Cardiac septum (tissue), 1 donor: ENCODE measurements at regions not wholly inside any gene's neighbourhood (a gene's known extent, or its start where the extent isn't known, plus 50 kb on each side); places are given as distances from the start of the nearest gene placed in this dataset.

ENCODE experiments used
- DNase-seq: peaks from one replicate; pipeline ENCODE4 v3.0.0-alpha.2; 2020; ENCODE audit warnings: low spot score
- intact Hi-C: fragments of 100-400 bp; cut with DNase I; formaldehyde crosslinking; loops from one replicate; pipeline ENCODE4 v1.14.0; 2022
- donor health status: DM: no; HTN: no; CAD: no.

- intact Hi-C loops, result no loop called here
- peak; percentile 80 for DNase-seq
Measured at GRCh38 chr11:115784796-115785521, 280.7 kb upstream of the CADM1 start.

DNA sequence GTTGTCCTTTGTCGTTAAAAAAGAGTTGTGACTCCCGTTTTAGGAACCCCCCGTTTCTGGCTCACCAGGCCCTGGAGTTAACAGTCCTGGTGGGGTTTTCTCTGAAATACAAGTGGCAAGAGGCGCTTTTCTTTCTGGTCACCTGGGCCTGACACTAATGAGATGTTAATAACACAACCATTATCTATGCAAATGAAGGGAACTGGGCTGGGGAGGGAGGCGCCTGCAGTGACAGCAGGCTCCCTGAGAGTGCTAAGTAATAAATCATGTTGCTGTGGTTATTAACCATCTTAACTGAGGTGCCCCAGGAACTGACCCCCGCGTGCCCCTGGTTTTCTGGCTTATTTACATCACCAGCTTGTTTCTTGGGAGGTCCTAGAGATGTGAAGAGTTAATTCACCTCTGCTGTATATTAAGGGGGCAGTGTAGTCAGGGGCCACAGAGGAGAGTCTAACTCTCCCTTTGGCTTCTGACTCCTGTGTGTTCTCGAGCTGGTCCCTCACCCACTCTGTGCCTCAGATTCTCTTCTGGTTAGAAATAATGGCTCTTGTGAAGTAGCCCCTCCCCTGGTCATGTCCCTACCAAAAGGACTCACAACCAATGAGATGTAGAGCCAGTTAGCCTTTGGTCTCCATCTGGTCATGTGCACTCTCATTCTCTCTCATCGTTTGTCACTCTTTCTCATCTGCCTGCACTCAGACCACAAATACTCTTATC lies 276.6 kb upstream of the CADM1 start:
- intact Hi-C loops, result no loop called here

GRCh38 chr11:115778928-115779650 lies 274.9 kb upstream of the CADM1 start:
- no peak for DNase-seq
- intact Hi-C loops, result no loop called here

More for the DNA sequence above, 276.6 kb upstream of the CADM1 start:
- DNase-seq, result no peak

GRCh38 chr11:115776916-115777315 lies 272.7 kb upstream of the CADM1 start:
- intact Hi-C loops, result no loop called here

GRCh38 chr11:115775846-115776245 lies 271.6 kb upstream of the CADM1 start:
- DNase-seq, result no peak
- intact Hi-C loops, result no loop called here

More at GRCh38 chr11:115776916-115777315, 272.7 kb upstream of the CADM1 start:
- no peak for DNase-seq

GRCh38 chr11:115774756-115775155 lies 270.5 kb upstream of the CADM1 start:
- intact Hi-C loops, result no loop called here
- DNase-seq, result no peak

GRCh38 chr11:115769891-115770290 lies 265.7 kb upstream of the CADM1 start:
- DNase-seq, result no peak
- intact Hi-C loops, result no loop called here

GRCh38 chr11:115767883-115768282 lies 263.7 kb upstream of the CADM1 start:
- intact Hi-C loops, result no loop called here
- DNase-seq, result no peak

DNA sequence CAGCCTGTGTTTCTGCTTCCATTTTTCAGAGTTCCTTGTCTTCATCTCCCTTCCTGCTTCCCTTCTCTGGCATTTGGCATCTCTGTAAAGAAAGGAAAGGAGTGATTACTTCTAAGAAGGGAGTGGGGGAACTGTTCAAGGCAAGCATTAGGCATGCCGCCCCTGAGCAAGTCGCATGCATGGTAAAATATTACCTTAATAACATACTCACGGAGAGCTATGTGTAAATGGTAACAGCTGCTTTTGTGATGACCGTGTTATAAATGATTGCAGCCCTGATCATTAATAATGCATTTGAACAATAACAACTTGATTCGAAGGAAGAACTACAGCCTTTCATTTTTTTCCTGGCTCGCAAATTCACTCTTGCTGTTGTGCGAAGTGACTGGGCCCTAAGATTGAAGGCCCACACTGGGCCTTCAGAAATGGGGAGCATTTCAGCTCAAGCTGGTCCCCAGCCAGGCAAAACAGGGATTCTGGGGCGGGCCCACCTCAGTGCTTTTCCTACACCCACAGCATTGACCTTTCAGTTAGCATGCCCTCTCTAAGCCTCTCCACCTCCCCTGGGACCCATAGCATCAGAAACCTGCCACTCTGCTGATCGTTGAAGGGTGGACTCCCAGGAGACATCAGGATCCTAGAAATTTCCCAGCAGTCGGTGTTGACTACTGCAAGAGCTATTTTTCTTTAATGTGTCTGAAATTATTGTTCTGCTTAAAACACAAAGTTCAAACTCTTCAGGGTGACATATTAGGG lies 263.0 kb upstream of the CADM1 start:
- DNase-seq, result no peak
- intact Hi-C loops, result no loop called here

GRCh38 chr11:115766561-115766960 lies 262.3 kb upstream of the CADM1 start:
- no peak for DNase-seq
- intact Hi-C loops, result no loop called here

- no peak for DNase-seq
- intact Hi-C loops, result no loop called here
Measured at GRCh38 chr11:115765803-115766239, 261.6 kb upstream of the CADM1 start.

DNA sequence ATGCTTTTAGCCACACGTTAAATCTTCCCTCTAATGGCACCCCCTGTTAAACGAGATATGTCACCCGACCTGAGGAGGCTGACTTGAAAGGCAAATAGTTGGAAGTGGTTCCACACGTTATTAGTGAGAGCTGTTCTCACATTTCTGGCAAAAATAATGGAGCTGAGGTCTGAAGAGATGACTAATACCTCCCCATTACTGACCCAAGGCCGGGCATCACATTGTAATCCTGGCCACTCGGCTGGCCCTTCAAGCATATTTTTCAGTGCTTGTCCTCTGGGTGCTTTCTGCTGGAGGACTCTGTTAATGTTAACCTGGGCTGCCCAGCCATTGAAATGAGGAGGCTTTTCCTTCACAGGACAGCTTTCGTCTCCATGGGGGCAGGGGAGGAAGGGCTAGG lies 260.0 kb upstream of the CADM1 start:
- intact Hi-C loops, result no loop called here
- DNase-seq, result no peak

GRCh38 chr11:115761817-115762216 lies 257.6 kb upstream of the CADM1 start:
- intact Hi-C loops, result no loop called here
- DNase-seq, result no peak

DNA sequence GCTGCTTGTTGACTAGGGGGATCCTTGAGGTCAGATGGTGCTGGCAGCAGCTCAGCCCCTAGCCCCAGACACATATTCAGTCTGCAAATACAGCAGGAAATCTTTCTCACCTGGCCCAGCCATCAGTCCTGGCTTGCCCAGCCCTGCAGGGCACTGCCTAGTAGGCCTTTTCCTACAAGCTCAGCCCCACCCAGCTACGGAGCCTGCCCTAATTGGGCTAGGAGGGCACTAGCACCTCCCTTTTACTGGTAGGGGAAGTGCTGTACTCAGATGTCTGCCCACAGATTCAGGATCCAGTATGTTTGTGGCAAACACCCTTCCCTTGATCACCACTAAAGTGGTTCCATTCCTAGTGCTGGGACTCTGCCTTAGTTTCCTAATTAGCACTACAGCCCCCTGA lies 257.1 kb upstream of the CADM1 start:
- no peak for DNase-seq
- intact Hi-C loops, result no loop called here

DNA sequence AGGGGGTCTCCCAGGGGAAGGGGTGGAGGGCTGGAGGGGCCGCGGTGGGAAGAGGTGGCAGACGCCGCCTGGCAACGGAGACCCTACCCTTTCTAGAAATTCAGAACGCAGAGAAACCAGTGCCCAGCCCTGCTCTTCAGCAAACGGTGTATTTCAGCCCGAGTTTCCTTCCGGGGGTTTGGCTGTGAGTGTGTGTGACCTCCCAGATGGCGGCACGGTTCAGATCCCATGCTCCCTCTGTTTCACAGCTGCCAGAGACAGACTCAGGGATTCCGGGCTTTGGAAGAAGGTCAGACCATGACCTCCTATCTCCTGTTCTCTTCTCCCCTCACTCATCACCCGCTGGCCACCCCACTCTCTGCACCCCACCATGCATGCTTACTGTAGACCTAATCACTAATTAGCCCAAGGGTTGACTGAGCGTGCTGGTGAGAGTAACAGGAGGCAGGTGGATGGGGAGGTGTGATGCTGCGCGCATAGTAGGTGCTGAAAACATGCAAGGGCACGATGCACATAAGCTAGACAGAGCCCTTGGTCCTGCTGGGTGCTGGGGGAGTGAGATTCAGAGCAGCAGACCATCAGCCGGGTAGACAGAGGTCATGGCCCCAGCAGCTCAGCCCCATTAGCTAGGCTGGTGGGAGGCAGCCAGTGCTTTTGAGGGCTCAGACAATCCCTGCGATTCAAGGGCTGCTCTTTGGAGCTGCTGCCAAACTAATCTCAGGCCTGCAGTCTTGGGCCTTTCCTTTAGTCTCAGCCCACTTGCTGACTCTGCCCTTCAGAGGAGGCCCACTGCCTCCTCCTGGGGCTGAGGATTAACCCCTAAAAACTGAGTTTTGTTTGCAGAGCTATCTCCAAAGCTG lies 256.5 kb upstream of the CADM1 start:
- no peak for DNase-seq
- intact Hi-C loops, result no loop called here

DNA sequence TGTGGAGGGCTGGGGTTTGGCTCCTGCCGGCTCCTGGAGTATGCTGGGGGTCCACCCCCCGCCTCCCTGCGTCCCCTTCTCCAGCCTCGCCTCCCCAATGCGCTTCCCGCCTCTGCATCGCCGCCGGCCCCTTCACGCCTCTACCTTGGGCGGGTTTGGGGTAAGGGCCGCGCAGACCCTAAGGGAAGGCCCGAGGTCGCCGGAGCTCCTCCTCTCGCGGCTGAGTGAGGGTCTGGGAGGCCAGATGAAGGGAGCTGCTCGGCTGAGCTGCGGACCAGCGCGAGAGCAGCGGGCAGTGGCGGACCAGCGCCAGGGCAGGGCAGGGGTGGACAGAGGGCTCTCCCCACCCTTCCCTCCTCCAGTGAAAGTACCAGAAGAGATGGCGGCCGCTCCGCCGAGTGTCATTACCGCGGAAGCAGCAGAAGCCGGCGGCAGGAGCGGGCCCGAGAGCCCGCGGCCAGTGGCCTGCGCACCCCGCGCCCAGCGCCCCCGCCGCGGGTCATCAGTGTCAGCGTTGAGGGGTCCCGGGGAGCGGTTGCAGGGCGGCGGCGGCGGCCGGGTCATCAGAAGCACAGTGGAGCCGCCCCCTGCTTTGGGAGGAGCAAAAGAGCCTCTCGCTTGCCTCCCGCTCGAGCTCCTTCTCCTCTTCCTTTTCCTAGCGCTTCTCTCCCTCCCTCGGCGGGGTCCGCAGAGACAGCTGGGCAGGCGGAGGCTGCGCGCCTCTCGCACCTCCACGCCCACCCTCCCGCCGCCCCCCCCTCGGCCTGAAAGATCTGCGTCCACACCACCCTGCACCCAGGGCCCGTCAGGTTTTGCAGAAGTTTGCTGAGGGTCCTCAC lies 255.6 kb upstream of the CADM1 start:
- DNase-seq, result no peak
- intact Hi-C loops, result no loop called here

DNA sequence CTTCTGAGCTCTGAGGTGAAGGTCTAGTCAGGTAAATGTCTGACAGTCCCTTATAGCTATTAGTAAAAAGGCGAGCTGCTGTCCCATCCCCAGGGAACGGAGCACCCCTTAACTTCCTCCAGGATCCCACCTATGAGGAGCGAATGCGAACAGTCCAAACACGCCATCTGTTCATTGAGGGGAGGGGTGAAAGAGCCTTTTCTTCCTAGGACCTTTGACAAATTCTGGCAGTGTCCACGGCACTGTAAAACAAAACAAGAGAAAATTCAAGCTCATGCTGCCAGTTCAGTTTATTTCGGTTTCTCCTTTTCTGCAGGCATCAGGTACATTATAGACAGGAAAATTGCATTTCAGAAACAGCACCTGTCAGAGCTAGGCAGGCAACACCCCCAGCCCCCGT lies 253.8 kb upstream of the CADM1 start:
- no peak for DNase-seq
- intact Hi-C loops, result no loop called here
